ENCODE measurements at regions not wholly inside any gene's neighbourhood (a gene's known extent, or its start where the extent isn't known, plus 50 kb on each side); places are given as distances from the start of the nearest gene placed in this dataset.
"Not testable (repeated sequence)": the region's sequence is repeated elsewhere in the genome, so short reads cannot be mapped to it uniquely, and the experiment has no call there.

- H3K27me3 ChIP-seq; H3K4me1 ChIP-seq; H3K36me3 ChIP-seq; H3K27ac ChIP-seq; H4K20me1 ChIP-seq; H3K9ac ChIP-seq; H3K4me3 ChIP-seq; H3K9me3 ChIP-seq (replicated peaks in 1 of 11); H3K4me2 ChIP-seq: not testable (repeated sequence)
These were observed 2857.8 kb downstream of the RPIA start for GRCh38 chr2:91549316-91549715.

GRCh38 chr2:91558234-91558633 is 2866.8 kb downstream of the RPIA start:
- not testable (repeated sequence) for H3K9ac ChIP-seq; H3K4me1 ChIP-seq; H3K36me3 ChIP-seq; H3K27ac ChIP-seq; H3K27me3 ChIP-seq; H4K20me1 ChIP-seq; H3K4me3 ChIP-seq; H3K4me2 ChIP-seq; H3K9me3 ChIP-seq (replicated peaks in 1 of 11)

DNA sequence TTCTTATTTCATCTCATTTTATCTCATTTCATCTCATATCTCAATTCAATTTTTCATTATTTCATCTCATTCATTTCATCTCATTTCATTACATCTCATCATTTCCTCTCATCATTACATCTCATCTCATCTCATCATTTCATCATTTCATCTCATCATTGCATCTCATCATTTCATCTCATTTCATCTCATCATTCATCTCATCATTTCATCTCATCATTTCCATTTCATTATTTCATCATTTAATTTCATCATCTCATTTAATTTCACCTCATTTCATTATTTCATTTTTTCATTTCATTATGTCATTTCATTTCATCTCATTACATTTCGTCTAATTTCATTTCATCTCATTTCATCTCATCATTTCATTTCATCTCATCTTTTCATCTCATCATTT is 2867.8 kb downstream of the RPIA start:
- not testable (repeated sequence) for H4K20me1 ChIP-seq; H3K27me3 ChIP-seq; H3K9ac ChIP-seq; H3K36me3 ChIP-seq; H3K9me3 ChIP-seq (replicated peaks in 1 of 11); H3K27ac ChIP-seq; H3K4me1 ChIP-seq; H3K4me2 ChIP-seq; H3K4me3 ChIP-seq

DNA sequence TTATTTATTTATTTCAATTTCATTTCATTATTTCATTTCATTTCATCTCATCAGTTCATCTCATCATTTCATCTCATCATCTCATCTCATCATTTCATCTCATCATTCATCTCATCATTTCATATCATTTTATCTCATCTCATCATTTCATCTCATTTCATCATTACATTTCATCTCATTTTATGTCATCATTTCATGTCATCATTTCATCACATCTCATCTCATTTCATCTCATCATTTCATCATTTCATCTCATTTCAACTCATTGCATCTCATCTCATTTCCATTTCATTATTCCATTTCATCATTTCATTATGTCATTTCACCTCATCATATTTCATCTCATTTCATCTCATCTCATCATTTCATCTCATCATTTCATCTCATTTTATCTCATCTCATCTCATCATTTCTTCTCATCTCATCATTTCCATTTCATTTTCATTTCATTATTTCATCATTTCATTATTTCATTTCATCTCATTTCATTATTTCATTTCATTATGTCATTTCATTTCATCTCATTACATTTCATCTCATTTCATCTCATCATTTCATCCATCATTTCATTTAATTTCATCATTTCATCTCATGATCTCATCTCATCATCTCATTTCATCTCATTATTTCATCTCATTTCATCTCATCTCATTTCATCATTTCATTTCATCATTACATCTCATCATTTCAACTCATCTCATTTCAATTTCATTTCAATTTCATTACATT is 2868.6 kb downstream of the RPIA start:
- not testable (repeated sequence) for H3K9me3 ChIP-seq (replicated peaks in 1 of 11); H3K4me2 ChIP-seq; H3K4me1 ChIP-seq; H3K27me3 ChIP-seq; H3K27ac ChIP-seq; H3K4me3 ChIP-seq; H3K36me3 ChIP-seq; H3K9ac ChIP-seq; H4K20me1 ChIP-seq

DNA sequence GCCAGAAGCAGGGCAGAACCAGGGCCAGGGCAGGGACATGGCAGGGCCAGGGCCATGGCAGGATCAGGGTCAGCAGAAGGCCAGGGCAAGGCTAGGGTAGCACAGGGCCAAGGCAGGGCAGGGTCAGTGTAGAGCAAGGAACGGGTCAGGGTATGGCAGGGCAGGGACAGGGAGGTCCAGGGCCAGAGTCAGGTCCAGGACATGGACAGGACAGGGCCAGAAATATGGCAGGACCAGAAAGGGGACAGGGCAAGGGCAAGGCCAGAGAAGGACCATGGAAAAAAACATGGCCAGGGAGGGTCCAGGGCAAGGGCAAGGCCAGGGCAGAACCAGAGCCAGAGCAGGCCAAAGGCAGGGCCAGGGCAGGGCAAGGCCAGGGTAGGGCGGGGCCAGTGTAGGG is 2870.7 kb downstream of the RPIA start:
- not testable (repeated sequence) for H3K27ac ChIP-seq

GRCh38 chr2:91564700-91565099 is 2873.2 kb downstream of the RPIA start:
- H4K20me1 ChIP-seq; H3K27me3 ChIP-seq; H3K4me1 ChIP-seq; H3K4me2 ChIP-seq; H3K27ac ChIP-seq; H3K9ac ChIP-seq; H3K4me3 ChIP-seq; H3K36me3 ChIP-seq; H3K9me3 ChIP-seq (replicated peaks in 1 of 11): not testable (repeated sequence)

More for the DNA sequence above, 2870.7 kb downstream of the RPIA start:
- not testable (repeated sequence) for H3K9me3 ChIP-seq (replicated peaks in 1 of 11); H3K36me3 ChIP-seq; H3K4me3 ChIP-seq; H3K9ac ChIP-seq; H3K4me1 ChIP-seq; H4K20me1 ChIP-seq; H3K27me3 ChIP-seq; H3K4me2 ChIP-seq

- H3K4me2 ChIP-seq; H3K9ac ChIP-seq; H3K27ac ChIP-seq; H3K9me3 ChIP-seq (replicated peaks in 1 of 11); H3K4me1 ChIP-seq; H3K36me3 ChIP-seq; H3K4me3 ChIP-seq; H4K20me1 ChIP-seq; H3K27me3 ChIP-seq: not testable (repeated sequence)
These were observed 2874.4 kb downstream of the RPIA start for GRCh38 chr2:91565689-91566430.

GRCh38 chr2:91566611-91567010 is 2875.1 kb downstream of the RPIA start:
- H3K9ac ChIP-seq; H4K20me1 ChIP-seq; H3K4me3 ChIP-seq; H3K36me3 ChIP-seq; H3K27ac ChIP-seq; H3K4me2 ChIP-seq; H3K4me1 ChIP-seq; H3K9me3 ChIP-seq (replicated peaks in 1 of 11); H3K27me3 ChIP-seq: not testable (repeated sequence)

DNA sequence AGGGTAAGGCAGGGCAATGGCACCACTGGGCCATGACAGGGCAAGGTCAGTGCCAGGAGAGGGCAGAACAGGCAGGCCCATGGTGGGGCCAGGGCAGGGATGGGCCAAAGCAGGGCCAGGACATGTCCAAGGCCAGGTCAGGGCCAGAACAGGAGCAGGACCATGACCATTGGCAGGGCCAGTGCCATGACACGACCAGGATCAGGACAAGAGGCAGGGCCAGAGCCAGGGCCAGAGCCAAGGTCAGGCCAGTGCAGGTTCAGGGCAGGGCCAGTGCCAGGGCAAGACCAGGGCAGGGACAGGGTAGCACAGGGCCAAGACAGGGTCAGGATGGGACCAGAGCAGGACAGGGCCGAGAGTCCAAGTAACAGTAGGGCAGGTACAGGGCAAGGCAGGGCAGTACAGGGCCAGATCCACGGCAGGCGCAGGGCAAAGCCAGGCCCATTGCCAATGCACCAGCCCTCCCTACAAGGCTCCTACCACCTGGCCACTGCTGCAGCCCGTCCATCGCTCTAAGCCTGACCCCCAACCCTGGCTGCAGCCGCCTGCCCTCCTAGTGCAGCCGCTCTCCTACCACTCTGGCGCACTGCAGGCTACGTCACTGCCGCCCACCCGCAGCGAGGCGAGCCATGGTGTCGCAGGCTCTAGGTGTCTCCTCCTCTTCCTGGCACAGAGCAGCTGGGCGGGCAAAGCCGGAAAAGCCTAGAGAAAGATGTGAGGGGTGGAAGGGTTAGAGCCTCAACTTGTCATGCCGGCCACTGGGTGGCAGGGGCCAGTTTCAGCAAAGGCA is 2876.3 kb downstream of the RPIA start:
- H3K27me3 ChIP-seq; H3K4me2 ChIP-seq; H3K9me3 ChIP-seq (replicated peaks in 1 of 11); H4K20me1 ChIP-seq; H3K36me3 ChIP-seq; H3K9ac ChIP-seq; H3K4me3 ChIP-seq; H3K27ac ChIP-seq; H3K4me1 ChIP-seq: not testable (repeated sequence)

DNA sequence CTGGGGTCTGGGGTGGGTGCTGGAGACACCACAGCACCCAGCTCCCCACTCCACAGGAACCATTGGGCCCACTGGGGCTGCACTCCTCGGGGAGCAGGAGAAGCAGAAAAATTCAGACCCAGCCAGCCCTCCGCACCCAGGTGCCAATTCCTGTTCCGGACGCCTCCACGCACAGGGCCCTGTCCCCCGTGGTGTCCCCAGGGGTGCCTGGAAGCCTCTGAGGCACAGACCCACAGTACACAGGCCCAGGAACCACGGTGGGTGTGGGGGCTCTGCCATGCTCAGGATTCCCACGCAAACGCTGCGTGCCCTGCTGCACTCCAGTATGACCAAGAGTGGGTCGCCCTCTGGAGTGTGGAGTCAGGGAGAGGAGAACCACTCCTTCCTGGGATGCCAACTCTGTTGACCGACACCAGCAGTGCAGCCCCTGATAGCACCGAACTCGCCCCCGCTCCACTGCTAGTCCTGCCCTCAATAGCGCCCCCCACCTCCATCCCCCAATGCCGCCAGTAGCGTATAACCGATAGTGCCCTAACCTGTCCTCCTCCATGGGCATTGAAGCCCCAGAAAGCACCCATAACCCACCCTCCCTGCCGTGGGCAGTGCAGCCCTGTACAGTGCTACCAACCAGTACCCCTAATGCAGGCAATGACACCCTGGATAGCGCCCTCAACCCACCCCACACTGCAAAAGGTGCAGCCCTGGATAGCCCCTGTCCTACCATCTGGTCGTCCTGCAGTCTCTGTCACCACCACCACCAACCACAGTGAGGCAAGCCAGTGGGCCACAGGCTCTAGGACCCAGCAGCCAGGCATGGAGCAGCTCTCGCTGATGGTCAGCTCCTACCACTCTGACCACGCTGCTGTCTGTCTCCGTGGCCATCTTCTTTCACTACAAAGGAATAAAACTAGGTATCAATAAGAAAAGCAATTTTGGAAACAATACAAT is 2877.2 kb downstream of the RPIA start:
- H3K36me3 ChIP-seq; H3K9ac ChIP-seq; H4K20me1 ChIP-seq; H3K4me1 ChIP-seq; H3K27me3 ChIP-seq; H3K4me2 ChIP-seq; H3K4me3 ChIP-seq; H3K27ac ChIP-seq; H3K9me3 ChIP-seq (replicated peaks in 1 of 11): not testable (repeated sequence)

DNA sequence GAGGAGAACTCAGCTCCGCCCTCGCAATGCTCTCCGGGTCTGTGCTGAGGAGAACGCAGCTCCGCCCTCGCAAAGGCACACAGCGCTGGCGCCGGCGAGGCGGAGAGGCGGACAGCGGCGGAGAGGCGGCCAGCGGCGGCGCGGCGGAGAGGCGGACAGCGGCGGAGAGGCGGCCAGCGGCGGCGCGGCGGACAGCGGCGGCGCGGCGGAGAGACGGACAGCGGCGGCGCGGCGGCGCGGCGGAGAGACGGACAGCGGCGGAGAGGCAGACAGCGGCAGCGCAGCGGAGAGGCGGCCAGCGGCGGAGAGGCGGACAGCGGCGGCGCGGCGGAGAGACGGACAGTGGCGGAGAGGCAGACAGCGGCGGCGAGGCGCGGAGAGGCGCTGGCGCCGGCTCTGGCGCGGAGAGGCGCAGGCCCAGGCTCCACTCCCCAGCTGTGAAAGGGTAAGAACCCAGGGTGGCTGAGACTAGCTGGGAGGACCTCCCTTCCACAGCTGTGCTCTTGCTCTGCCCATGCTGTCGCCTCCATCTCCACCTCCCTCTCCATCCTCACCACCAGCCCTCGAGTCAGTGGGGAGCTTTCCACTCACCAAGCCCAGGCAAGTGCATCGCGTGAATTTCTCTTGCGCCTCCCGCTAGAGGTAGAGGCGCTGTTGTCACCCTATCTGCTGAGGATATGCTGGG is 2879.9 kb downstream of the RPIA start:
- H3K4me2 ChIP-seq; H3K36me3 ChIP-seq; H4K20me1 ChIP-seq; H3K9me3 ChIP-seq (replicated peaks in 1 of 11); H3K4me3 ChIP-seq; H3K27me3 ChIP-seq; H3K9ac ChIP-seq; H3K27ac ChIP-seq: not testable (repeated sequence)
- peaks cover 0 to 11% (median 8%) of the 10 kb centered on the region in 10 experiments; a peak in 9 of 20 replicates for H3K4me1 ChIP-seq

- not testable (repeated sequence) for H4K20me1 ChIP-seq; H3K4me2 ChIP-seq; H3K9me3 ChIP-seq (replicated peaks in 1 of 11); H3K4me3 ChIP-seq; H3K27me3 ChIP-seq; H3K9ac ChIP-seq; H3K36me3 ChIP-seq; H3K27ac ChIP-seq
- H3K4me1 ChIP-seq, result peaks cover 0 to 11% (median 8%) of the 10 kb centered on the region in 10 experiments; a peak in 9 of 20 replicates
These were observed 2881.5 kb downstream of the RPIA start for GRCh38 chr2:91573018-91573417.

GRCh38 chr2:91573755-91574154 is 2882.3 kb downstream of the RPIA start:
- not testable (repeated sequence) for H3K4me3 ChIP-seq; H3K9me3 ChIP-seq (replicated peaks in 1 of 11); H3K36me3 ChIP-seq; H3K9ac ChIP-seq; H3K27me3 ChIP-seq; H4K20me1 ChIP-seq
- H3K4me1 ChIP-seq, result peaks cover 0 to 11% (median 8%) of the 10 kb centered on the region in 10 experiments; a peak in 9 of 20 replicates
- peak overlapping the region in 3 of 11 experiments; percentile 13 to 62 (median 37); a peak in 4 of 22 replicates for H3K27ac ChIP-seq
- H3K4me2 ChIP-seq, result peak overlapping the region in 5 of 11 experiments; percentile 12 to 45 (median 36); a peak in 5 of 22 replicates
